GM23338 (cell line): ENCODE measurements at regions not wholly inside any gene's neighbourhood (a gene's known extent, or its start where the extent isn't known, plus 50 kb on each side); places are given as distances from the start of the nearest gene placed in this dataset.
A peak's percentile ranks its signal among the peaks of the same experiment; 100 is the strongest.

ENCODE experiments used
- ATAC-seq: fragments of 200-7000 bp; cut with Tn5 transposase; 3 replicates; pipeline ENCODE4 v1.9.1; 2020
- DNase-seq: peaks from one replicate; pipeline ENCODE4 v3.0.0-alpha.2; 2015; ENCODE audit warnings: low spot score
- H2AFZ ChIP-seq: fragments of 200-600 bp; sonication (generic); 2 replicates; pipeline ENCODE4 v1.8.0; 2016; ENCODE audit warnings: antibody characterized with exemption, mild to moderate bottlenecking, moderate library complexity
- H3F3A ChIP-seq: fragments of 200-600 bp; sonication (generic); replicated peaks from 2 replicates; pipeline ENCODE4 v1.8.0; 2017; ENCODE audit warnings: antibody characterized with exemption, mixed run types, low read depth
- H3K27ac ChIP-seq: fragments of 200-600 bp; sonication (generic); 2 replicates; pipeline ENCODE4 v1.6.1; 2016; ENCODE audit warnings: low read depth
- H3K27me3 ChIP-seq: fragments of 200-600 bp; sonication (generic); 2 replicates; pipeline ENCODE4 v1.8.0; 2016; ENCODE audit warnings: mild to moderate bottlenecking, mixed run types, moderate library complexity; ENCODE audit not compliant: insufficient read depth
- H3K36me3 ChIP-seq: fragments of 200-600 bp; sonication (generic); 2 replicates; pipeline ENCODE4 v1.8.0; 2016; ENCODE audit warnings: mild to moderate bottlenecking; ENCODE audit not compliant: insufficient read depth
- H3K4me1 ChIP-seq: fragments of 200-600 bp; sonication (generic); 2 replicates; pipeline ENCODE4 v1.8.0; 2016; ENCODE audit warnings: mild to moderate bottlenecking, moderate library complexity; ENCODE audit not compliant: insufficient read depth
- H3K4me2 ChIP-seq: fragments of 200-600 bp; sonication (generic); 2 replicates; pipeline ENCODE4 v1.7.1; 2017; ENCODE audit warnings: mixed run types
- H3K4me3 ChIP-seq: fragments of 200-600 bp; sonication (generic); 2 replicates; pipeline ENCODE4 v1.6.1; 2016; ENCODE audit warnings: mixed run types
- H3K79me2 ChIP-seq: fragments of 200-600 bp; sonication (generic); replicated peaks from 2 replicates; pipeline ENCODE4 v1.8.0; 2017; ENCODE audit warnings: mild to moderate bottlenecking; ENCODE audit not compliant: insufficient read depth
- H3K9me2 ChIP-seq: fragments of 200-600 bp; sonication (generic); 2 replicates; pipeline ENCODE4 v1.8.0; 2017; ENCODE audit not compliant: insufficient read depth
- H4K20me1 ChIP-seq: fragments of 200-600 bp; sonication (generic); replicated peaks from 2 replicates; pipeline ENCODE4 v1.8.0; 2017; ENCODE audit warnings: mild to moderate bottlenecking; ENCODE audit not compliant: insufficient read depth
- H3K27ac Mint-ChIP-seq: 2 replicates; pipeline ENCODE4 v1.8.0; 2020; ENCODE audit warnings: inconsistent platforms, mild to moderate bottlenecking, moderate library complexity, mixed read lengths
- H3K27me3 Mint-ChIP-seq: 3 replicates; pipeline ENCODE4 v1.8.0; 2022; ENCODE audit warnings: low read depth, mild to moderate bottlenecking, moderate library complexity, mixed read lengths, inconsistent platforms; ENCODE audit not compliant: insufficient read depth, poor library complexity
- H3K36me3 Mint-ChIP-seq: 3 replicates; pipeline ENCODE4 v1.8.0; 2021; ENCODE audit warnings: low read depth, mild to moderate bottlenecking, inconsistent platforms, moderate library complexity, mixed read lengths
- H3K4me1 Mint-ChIP-seq: 3 replicates; pipeline ENCODE4 v1.8.0; 2020; ENCODE audit warnings: mild to moderate bottlenecking, inconsistent platforms, mixed read lengths
- H3K4me3 Mint-ChIP-seq: 3 replicates; pipeline ENCODE4 v1.8.0; 2021; ENCODE audit warnings: moderate library complexity, mild to moderate bottlenecking, inconsistent platforms, mixed read lengths
- H3K9me3 Mint-ChIP-seq: 3 replicates; pipeline ENCODE4 v1.8.0; 2020; ENCODE audit warnings: moderate library complexity, mild to moderate bottlenecking, inconsistent platforms, mixed read lengths
- CTCF ChIP-seq, 2 experiments: fragments of 200-600 bp in 1 of 2; sonication (generic) in 1 of 2; conservative IDR thresholded peaks; 2 replicates each; pipeline versions ENCODE4 v1.5.1 to v1.6.1; 2016 to 2017; ENCODE audit warnings: antibody characterized with exemption in 2 of 2, low read depth in 2 of 2, mild to moderate bottlenecking in 2 of 2, moderate library complexity in 1 of 2
- EZH2 ChIP-seq: fragments of 200-600 bp; sonication (generic); IDR thresholded peaks from one replicate; pipeline ENCODE4 v1.8.0; 2017; ENCODE audit warnings: antibody characterized with exemption, mild to moderate bottlenecking, low read depth; ENCODE audit not compliant: unreplicated experiment
- EZH2phosphoT487 ChIP-seq: fragments of 200-600 bp; sonication (generic); IDR thresholded peaks from one replicate; pipeline ENCODE4 v1.8.1; 2018; ENCODE audit warnings: antibody characterized with exemption; ENCODE audit not compliant: unreplicated experiment
- JUNB ChIP-seq: IDR thresholded peaks from one replicate; pipeline ENCODE4 v1.6.1; 2016; ENCODE audit warnings: antibody characterized with exemption; ENCODE audit not compliant: unreplicated experiment
- POLR2AphosphoS5 ChIP-seq: IDR thresholded peaks from 2 replicates; pipeline ENCODE4 v1.6.1; 2016; ENCODE audit warnings: antibody characterized with exemption, low read depth
- REST ChIP-seq: IDR thresholded peaks from one replicate; pipeline ENCODE4 v1.6.1; 2018; ENCODE audit warnings: antibody characterized with exemption; ENCODE audit not compliant: unreplicated experiment
- ZNF331 ChIP-seq: fragments of 250-450 bp; sonication (Bioruptor Pico); IDR thresholded peaks from 2 replicates; pipeline ENCODE4 v1.5.0; 2020; ENCODE audit warnings: low read depth, mild to moderate bottlenecking, moderate library complexity

- no peaks in the 10 kb centered on the region for H3K9me2 ChIP-seq
- Mint-ChIP-seq H3K36me3 (no peaks in the 10 kb centered on the region), H3K9me3 (no peaks in the 10 kb centered on the region), H3K27me3 (peaks cover 5% of the 10 kb centered on the region), H3K27ac (no peak overlapping the region), H3K4me1 (no peaks in the 10 kb centered on the region), H3K4me3 (no peak overlapping the region)
- H3F3A ChIP-seq, result no peaks in the 10 kb centered on the region
- H3K4me3 ChIP-seq, result no peak overlapping the region
- no peaks in the 10 kb centered on the region for H3K36me3 ChIP-seq
- DNase-seq, result no peak
- no peak overlapping the region for H3K27ac ChIP-seq
- 0 out of 2 replicates have a peak overlapping the region, but pooled peaks have one; percentile 63 for H2AFZ ChIP-seq
- H3K4me2 ChIP-seq, result no peak overlapping the region
- H3K79me2 ChIP-seq, result no peaks in the 10 kb centered on the region
- ATAC-seq, result no peak
- H3K4me1 ChIP-seq, result no peaks in the 10 kb centered on the region
- TF ChIP-seq REST, result no peak
- TF ChIP-seq ZNF331 (CRISPR knock-in tag), result no peak
- no peak for TF ChIP-seq POLR2AphosphoS5
- no peak for TF ChIP-seq EZH2
- no peak for TF ChIP-seq EZH2phosphoT487
- TF ChIP-seq CTCF (conservative IDR thresholded peaks at IDR 0.05; ENCODE audit: low read depth in 2 of 2), result peak in 1 of 2 experiments; percentile 28; a peak in 2 of 4 replicates
- no peaks in the 10 kb centered on the region; the same call in 1 of the 2 replicates for H4K20me1 ChIP-seq
- no peaks in the 10 kb centered on the region for H3K27me3 ChIP-seq
These were observed 305.4 kb upstream of the PODXL start for GRCh38 chr7:131861620-131862346.

GRCh38 chr7:131859147-131859821, 302.9 kb upstream of the PODXL start:
- Mint-ChIP-seq H3K4me3 (no peak overlapping the region), H3K27me3 (peaks cover 6% of the 10 kb centered on the region), H3K27ac (no peak overlapping the region), H3K9me3 (peaks cover 18% of the 10 kb centered on the region), H3K36me3 (peaks cover 6% of the 10 kb centered on the region; the same call in 2 of the 3 replicates), H3K4me1 (no peaks in the 10 kb centered on the region)
- H3F3A ChIP-seq, result no peaks in the 10 kb centered on the region
- no peak overlapping the region for H3K27ac ChIP-seq
- H3K4me2 ChIP-seq, result no peak overlapping the region
- H3K4me1 ChIP-seq, result no peaks in the 10 kb centered on the region
- TF ChIP-seq CTCF (conservative IDR thresholded peaks at IDR 0.05; ENCODE audit: low read depth in 2 of 2) (peak; percentile 82 to 95), JUNB (no peak)
- no peaks in the 10 kb centered on the region; the same call in 1 of the 2 replicates for H4K20me1 ChIP-seq
- H3K79me2 ChIP-seq, result no peaks in the 10 kb centered on the region
- H3K4me3 ChIP-seq, result no peak overlapping the region
- no peaks in the 10 kb centered on the region for H3K27me3 ChIP-seq
- H3K9me2 ChIP-seq, result no peaks in the 10 kb centered on the region
- H3K36me3 ChIP-seq, result no peaks in the 10 kb centered on the region
- no peak overlapping the region for H2AFZ ChIP-seq
- ATAC-seq, result peak; percentile 100
- DNase-seq, result peak; percentile 80
